Thyroid gland (tissue), 4 donors: ENCODE measurements at regions not wholly inside any gene's neighbourhood (a gene's known extent, or its start where the extent isn't known, plus 50 kb on each side); places are given as distances from the start of the nearest gene placed in this dataset.

Source experiments
- CTCF ChIP-seq, 6 experiments: fragments of 200-600 bp in 3 of 6; fragments of 450-650 bp in 3 of 6; sonication (generic) in 3 of 6; IDR thresholded peaks; one replicate each; pipeline ENCODE4 v1.5.1; 2016 to 2019; ENCODE audit warnings: antibody characterized with exemption in 6 of 6, mild to moderate bottlenecking in 2 of 6, inconsistent platforms in 1 of 6, moderate library complexity in 1 of 6
- POLR2A ChIP-seq, 2 donors: fragments of 450-650 bp; IDR thresholded peaks; one replicate each; pipeline ENCODE4 v1.6.1; 2017; ENCODE audit warnings: antibody characterized with exemption in 2 of 2, mild to moderate bottlenecking in 2 of 2, moderate library complexity in 1 of 2

GRCh38 chr1:172952516-172952915 lies 98.2 kb downstream of the TNFSF18 start:
- no peak for TF ChIP-seq CTCF (IDR thresholded peaks at IDR 0.05)
- no peak for TF ChIP-seq POLR2A (IDR thresholded peaks at IDR 0.05)
